GM10248 (cell line): ENCODE measurements at regions not wholly inside any gene's neighbourhood (a gene's known extent, or its start where the extent isn't known, plus 50 kb on each side); places are given as distances from the start of the nearest gene placed in this dataset.

Experiments
- CTCF ChIA-PET: fragments of 300-600 bp; sonication (Branson Sonifier 250); formaldehyde crosslinking; extraction: SDS; loops from one replicate; lab custom pipeline; 2021; ENCODE audit warnings: antibody characterized with exemption; lab: Yijun Ruan, JAX
- POLR2A ChIA-PET: fragments of 350-650 bp; sonication (Branson Sonifier 250); formaldehyde crosslinking; extraction: SDS; loops from one replicate; lab custom pipeline; 2020; ENCODE audit warnings: antibody characterized with exemption; lab: Yijun Ruan, JAX
- DNase-seq: peaks from one replicate; pipeline ENCODE4 v3.0.0; 2012; ENCODE audit errors: extremely low spot score
- CTCF ChIP-seq: IDR thresholded peaks from 2 replicates; pipeline ENCODE4 v1.5.1; 2012; ENCODE audit warnings: mild to moderate bottlenecking, low read depth; ENCODE audit errors: extremely low read depth, missing control alignments, control extremely low read depth

DNA sequence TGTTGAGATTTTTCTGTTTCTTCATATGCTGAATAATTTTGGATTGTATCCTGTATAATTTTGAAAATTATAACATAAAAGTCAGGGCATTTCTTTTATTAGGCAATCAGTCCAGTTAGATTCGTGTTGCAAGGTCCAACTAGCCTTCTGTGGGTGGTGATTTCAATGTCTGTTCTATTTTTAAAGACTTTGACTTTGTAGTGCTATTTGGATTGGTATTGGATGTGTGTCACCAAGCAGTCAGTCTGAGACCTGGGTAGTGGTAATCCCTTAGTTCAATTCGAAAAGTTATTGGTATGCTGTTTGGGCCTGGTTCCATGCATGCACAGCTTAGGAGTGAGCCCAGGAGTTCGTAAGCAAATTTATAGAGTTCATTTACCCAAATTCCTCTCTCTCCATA lies 82.2 kb downstream of the EPDR1 start:
- CTCF ChIA-PET, result no interaction called here
- TF ChIP-seq CTCF, result no peak
- POLR2A ChIA-PET, result no interaction called here
- no peak for DNase-seq

- CTCF ChIA-PET, result interaction anchor here (1.4 kb wide), 1 partner anchor 17 kb away, joined by 3 read pairs; no protein-coding TSS in a partner anchor
- DNase-seq, result no peak
- no peak for TF ChIP-seq CTCF
- POLR2A ChIA-PET, result no interaction called here
Observed at GRCh38 chr7:38006559-38006958, 86.1 kb downstream of the EPDR1 start.

GRCh38 chr7:38007096-38007495 lies 86.7 kb downstream of the EPDR1 start:
- ChIA-PET POLR2A (no interaction called here), CTCF (interaction anchor here (1.4 kb wide), 1 partner anchor 17 kb away, joined by 3 read pairs; no protein-coding TSS in a partner anchor)
- no peak for TF ChIP-seq CTCF
- no peak for DNase-seq

DNA sequence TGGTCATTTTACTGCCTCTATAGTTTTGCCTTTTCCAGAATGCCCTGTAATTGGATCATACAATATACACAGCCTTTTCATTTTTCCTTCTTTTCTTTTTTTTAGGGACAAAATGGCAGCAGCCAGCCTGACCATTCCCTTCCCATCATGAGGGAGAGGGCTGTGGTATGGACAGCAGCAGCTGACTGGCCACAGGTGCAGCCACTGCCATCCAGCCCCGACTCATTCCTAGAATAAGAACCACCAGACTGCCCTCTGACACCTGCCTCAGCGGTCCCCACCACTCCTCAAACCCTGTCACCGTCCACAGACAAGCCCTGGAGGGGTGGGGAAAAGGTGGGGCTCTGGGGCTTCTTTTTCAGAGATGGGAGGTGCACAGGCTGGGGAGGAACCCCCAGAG lies 92.8 kb downstream of the EPDR1 start:
- DNase-seq, result no peak
- CTCF ChIA-PET, result no interaction called here
- TF ChIP-seq CTCF, result no peak
- POLR2A ChIA-PET, result no interaction called here

GRCh38 chr7:38016567-38016966 lies 96.1 kb downstream of the EPDR1 start:
- DNase-seq, result no peak
- CTCF ChIA-PET, result no interaction called here
- TF ChIP-seq CTCF, result no peak
- POLR2A ChIA-PET, result no interaction called here

DNA sequence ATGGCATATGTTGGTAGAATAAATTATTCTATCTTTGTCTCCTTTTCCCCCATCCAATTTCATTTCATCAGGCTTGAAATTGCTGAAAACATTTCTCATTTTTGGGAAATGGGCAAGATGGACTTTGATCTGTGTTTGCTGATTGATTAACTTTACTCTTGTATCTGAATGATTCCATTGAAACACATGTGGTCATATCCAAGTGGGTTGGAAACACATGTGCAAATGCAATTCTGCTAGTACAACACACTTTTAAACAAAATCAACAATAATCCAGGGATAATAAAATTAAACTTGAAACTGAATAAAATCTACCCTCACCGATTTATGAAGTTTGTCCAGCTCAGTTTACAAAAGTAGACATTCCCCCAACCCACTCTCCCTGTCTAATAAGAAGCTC lies 96.9 kb downstream of the EPDR1 start:
- TF ChIP-seq CTCF, result no peak
- no peak for DNase-seq
- ChIA-PET CTCF (no interaction called here), POLR2A (no interaction called here)

GRCh38 chr7:38020121-38020785 lies 99.8 kb downstream of the EPDR1 start:
- TF ChIP-seq CTCF, result no peak
- DNase-seq, result no peak
- POLR2A ChIA-PET, result no interaction called here
- CTCF ChIA-PET, result no interaction called here
